Naive thymus-derived CD4-positive, alpha-beta T cell (primary cell): ENCODE measurements at regions not wholly inside any gene's neighbourhood (a gene's known extent, or its start where the extent isn't known, plus 50 kb on each side); places are given as distances from the start of the nearest gene placed in this dataset.

Source experiments
- ATAC-seq: fragments of 150-1000 bp; cut with Tn5 transposase; 2 replicates; pipeline ENCODE4 v1.10.0; 2021; ENCODE audit warnings: mild to moderate bottlenecking, moderate library complexity
- CTCF ChIA-PET: fragments of 350-600 bp; sonication (Branson Sonifier 250); formaldehyde crosslinking; loops from one replicate; lab custom pipeline; 2021; ENCODE audit warnings: antibody characterized with exemption; lab: Charles Lee
- POLR2A ChIA-PET: fragments of 350-600 bp; sonication (Branson Sonifier 250); formaldehyde crosslinking; loops from one replicate; lab custom pipeline; 2021; ENCODE audit warnings: antibody characterized with exemption, inconsistent platforms; lab: Charles Lee
- DNase-seq, 9 donors: peaks; one replicate each; pipeline versions ENCODE4 v3.0.0 to v3.0.0-alpha.2; 2020 to 2022; ENCODE audit warnings: mixed read lengths in 1 of 9
- H3K27ac ChIP-seq: one replicate; pipeline ENCODE4 v1.7.0; 2013; ENCODE audit warnings: mild to moderate bottlenecking, low read depth, low read length, moderate library complexity
- H3K27me3 ChIP-seq, 2 donors: one replicate each; pipeline ENCODE4 v1.7.0; 2013; ENCODE audit warnings: low read length in 2 of 2, mild to moderate bottlenecking in 2 of 2, moderate library complexity in 2 of 2; ENCODE audit not compliant: control insufficient read depth in 2 of 2, insufficient read depth in 2 of 2
- H3K36me3 ChIP-seq, 3 experiments: 1 replicate in 2 of 3; 2 replicates in 1 of 3; pipeline ENCODE4 v1.7.0; 2013; ENCODE audit warnings: low read length in 3 of 3, mild to moderate bottlenecking in 3 of 3, moderate library complexity in 1 of 3; ENCODE audit not compliant: insufficient read depth in 3 of 3, control insufficient read depth in 2 of 3
- H3K4me1 ChIP-seq, 2 donors: one replicate each; pipeline ENCODE4 v1.7.0; 2013; ENCODE audit warnings: low read length in 2 of 2, mild to moderate bottlenecking in 2 of 2, moderate library complexity in 1 of 2; ENCODE audit not compliant: control insufficient read depth in 2 of 2, insufficient read depth in 2 of 2
- H3K4me3 ChIP-seq: 2 replicates; pipeline ENCODE4 v1.7.0; 2013; ENCODE audit warnings: mild to moderate bottlenecking, low read length
- H3K9me3 ChIP-seq, 3 experiments: 1 replicate in 2 of 3; 2 replicates in 1 of 3; pipeline ENCODE4 v1.7.0; 2013; ENCODE audit warnings: low read length in 3 of 3; ENCODE audit not compliant: control insufficient read depth in 2 of 3
- H3K27ac Mint-ChIP-seq, 9 donors: one replicate each; pipeline ENCODE4 v1.8.0; 2020 to 2022; ENCODE audit warnings: mixed read lengths in 9 of 9, mild to moderate bottlenecking in 8 of 9, moderate library complexity in 5 of 9, inconsistent platforms in 2 of 9
- H3K27me3 Mint-ChIP-seq, 5 donors: one replicate each; pipeline ENCODE4 v1.8.0; 2021 to 2022; ENCODE audit warnings: mixed read lengths in 5 of 5, mild to moderate bottlenecking in 1 of 5
- H3K36me3 Mint-ChIP-seq, 5 donors: one replicate each; pipeline ENCODE4 v1.8.0; 2020 to 2022; ENCODE audit warnings: mixed read lengths in 5 of 5, mild to moderate bottlenecking in 3 of 5, inconsistent platforms in 1 of 5
- H3K4me1 Mint-ChIP-seq, 7 donors: one replicate each; pipeline ENCODE4 v1.8.0; 2020 to 2022; ENCODE audit warnings: mixed read lengths in 7 of 7, mild to moderate bottlenecking in 3 of 7, inconsistent platforms in 1 of 7
- H3K4me3 Mint-ChIP-seq, 10 donors: one replicate each; pipeline ENCODE4 v1.8.0; 2020 to 2022; ENCODE audit warnings: mild to moderate bottlenecking in 10 of 10, mixed read lengths in 10 of 10, moderate library complexity in 6 of 10, inconsistent platforms in 2 of 10
- H3K9me3 Mint-ChIP-seq, 11 donors: one replicate each; pipeline ENCODE4 v1.8.0; 2020 to 2022; ENCODE audit warnings: mixed read lengths in 11 of 11, mild to moderate bottlenecking in 4 of 11, inconsistent platforms in 1 of 11, moderate library complexity in 1 of 11
- intact Hi-C, 2 donors: fragments of 100-400 bp; cut with micrococcal nuclease; formaldehyde crosslinking; loops; one replicate each; pipeline ENCODE4 v1.15.1; 2023

DNA sequence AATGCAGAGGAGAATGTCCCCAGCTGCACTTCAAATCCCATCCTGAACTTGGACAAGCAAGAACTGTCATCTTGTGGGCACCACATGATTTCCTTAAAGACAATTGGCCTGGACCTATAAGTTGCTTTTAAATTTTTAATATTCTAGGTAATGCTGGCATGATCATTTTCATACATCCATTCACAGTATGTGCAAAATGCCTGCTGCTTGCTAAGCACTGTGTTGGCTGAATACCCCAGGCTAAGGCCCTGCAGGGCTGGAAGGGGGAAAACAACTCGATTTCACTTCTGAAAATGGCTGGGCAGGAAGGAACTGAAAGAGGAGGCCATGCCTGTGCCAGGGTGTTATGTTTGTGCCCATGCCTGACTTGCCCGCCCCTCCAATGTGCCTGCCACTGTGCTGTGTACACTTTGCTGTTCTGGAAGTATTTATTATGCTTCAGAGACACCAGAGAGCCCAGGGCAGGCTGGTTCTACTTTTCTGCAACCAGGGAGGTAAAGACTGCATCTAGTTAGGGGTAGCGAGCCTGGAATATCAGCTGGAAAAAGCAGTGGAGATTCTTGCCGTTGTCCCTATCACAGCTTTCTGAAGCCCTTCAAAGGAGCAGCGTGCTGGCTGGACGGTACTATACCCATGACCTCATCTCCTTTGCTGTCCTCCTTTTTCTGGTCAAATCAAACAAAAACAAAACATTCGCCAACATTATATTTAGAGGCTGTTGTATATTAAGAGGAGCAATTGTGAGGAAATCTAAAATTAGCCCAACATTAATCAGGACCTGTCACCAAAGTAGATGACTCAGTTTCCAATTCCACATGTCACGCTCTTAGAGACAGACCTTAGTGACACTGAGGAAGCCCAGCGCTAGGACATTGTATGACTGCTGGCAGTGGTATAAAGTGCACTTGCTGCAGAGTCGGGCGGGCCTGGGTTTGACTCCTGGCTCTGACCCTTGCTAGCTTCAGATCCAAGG lies 158.1 kb downstream of the DDX1 start:
- Histone ChIP-seq H3K27ac (no peak overlapping the region), H3K9me3 (no peaks in the 10 kb centered on the region), H3K27me3 (no peaks in the 10 kb centered on the region), H3K36me3 (no peaks in the 10 kb centered on the region), H3K4me1 (no peaks in the 10 kb centered on the region), H3K4me3 (no peak overlapping the region)
- Mint-ChIP-seq H3K27me3 (peaks cover 0 to 18% (median 10%) of the 10 kb centered on the region in 5 donors), H3K9me3 (no peaks in the 10 kb centered on the region), H3K4me1 (no peaks in the 10 kb centered on the region), H3K4me3 (no peak overlapping the region), H3K36me3 (no peaks in the 10 kb centered on the region), H3K27ac (no peak overlapping the region)
- POLR2A ChIA-PET: no interaction called here
- DNase-seq (no peak), ATAC-seq (no peak)
- CTCF ChIA-PET: no interaction called here
- intact Hi-C loops: no loop called here

- Histone ChIP-seq H3K4me3 (no peak overlapping the region), H3K27me3 (no peaks in the 10 kb centered on the region), H3K4me1 (no peaks in the 10 kb centered on the region), H3K27ac (no peak overlapping the region), H3K9me3 (no peaks in the 10 kb centered on the region), H3K36me3 (no peaks in the 10 kb centered on the region)
- Mint-ChIP-seq H3K9me3 (peaks cover 0 to 3% (median 0%) of the 10 kb centered on the region in 11 donors), H3K27me3 (peaks cover 0 to 18% (median 10%) of the 10 kb centered on the region in 5 donors), H3K4me1 (no peaks in the 10 kb centered on the region), H3K27ac (no peak overlapping the region), H3K4me3 (no peak overlapping the region), H3K36me3 (no peaks in the 10 kb centered on the region)
- ChIA-PET CTCF (no interaction called here), POLR2A (no interaction called here)
- DNase-seq: no peak
- intact Hi-C loops: no loop called here
- no peak for ATAC-seq
Observed at GRCh38 chr2:15750433-15750814, 158.8 kb downstream of the DDX1 start.

GRCh38 chr2:15750822-15751329 lies 159.2 kb downstream of the DDX1 start:
- Histone ChIP-seq H3K36me3 (no peaks in the 10 kb centered on the region), H3K27me3 (no peaks in the 10 kb centered on the region), H3K9me3 (no peaks in the 10 kb centered on the region), H3K4me3 (no peak overlapping the region), H3K27ac (no peak overlapping the region), H3K4me1 (no peaks in the 10 kb centered on the region)
- Mint-ChIP-seq H3K36me3 (no peaks in the 10 kb centered on the region), H3K27ac (no peak overlapping the region), H3K4me3 (no peak overlapping the region), H3K9me3 (peaks cover 0 to 3% (median 0%) of the 10 kb centered on the region in 11 donors), H3K27me3 (peaks cover 0 to 13% (median 10%) of the 10 kb centered on the region in 5 donors), H3K4me1 (no peaks in the 10 kb centered on the region)
- POLR2A ChIA-PET: no interaction called here
- CTCF ChIA-PET: no interaction called here
- no peak for DNase-seq
- ATAC-seq: no peak
- intact Hi-C loops: no loop called here

DNA sequence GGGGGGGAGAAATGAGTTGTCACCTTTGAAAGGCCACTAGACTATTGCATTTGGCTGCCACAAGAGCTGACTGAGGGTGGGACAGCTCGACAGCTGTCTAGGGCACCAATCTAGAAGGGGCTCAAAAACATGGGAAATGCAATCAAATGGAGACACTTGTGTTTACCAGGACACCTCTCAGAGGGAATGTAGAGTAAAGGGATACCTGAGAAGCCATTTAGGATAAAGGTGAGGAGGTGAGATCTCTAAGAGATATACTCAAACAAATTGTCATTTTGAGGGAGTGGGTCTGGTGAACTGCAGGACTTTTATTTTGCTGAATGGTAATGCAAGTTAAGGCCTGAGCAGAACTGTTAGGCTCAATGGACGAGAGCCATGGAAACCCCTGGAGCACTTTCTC lies 159.8 kb downstream of the DDX1 start:
- DNase-seq: no peak
- Histone ChIP-seq H3K27ac (no peak overlapping the region), H3K9me3 (no peaks in the 10 kb centered on the region), H3K4me1 (no peaks in the 10 kb centered on the region), H3K27me3 (no peaks in the 10 kb centered on the region), H3K4me3 (no peak overlapping the region), H3K36me3 (no peaks in the 10 kb centered on the region)
- Mint-ChIP-seq H3K27ac (no peak overlapping the region), H3K9me3 (peaks cover 0 to 3% (median 0%) of the 10 kb centered on the region in 11 donors), H3K36me3 (no peaks in the 10 kb centered on the region), H3K27me3 (peaks cover 0 to 11% (median 10%) of the 10 kb centered on the region in 5 donors), H3K4me1 (no peaks in the 10 kb centered on the region), H3K4me3 (no peak overlapping the region)
- POLR2A ChIA-PET: no interaction called here
- CTCF ChIA-PET: no interaction called here
- no peak for ATAC-seq
- intact Hi-C loops: no loop called here

GRCh38 chr2:15752552-15753232 lies 161.0 kb downstream of the DDX1 start:
- Histone ChIP-seq H3K9me3 (no peaks in the 10 kb centered on the region), H3K4me1 (no peaks in the 10 kb centered on the region), H3K27me3 (no peaks in the 10 kb centered on the region), H3K27ac (no peak overlapping the region), H3K36me3 (no peaks in the 10 kb centered on the region), H3K4me3 (no peak overlapping the region)
- ChIA-PET CTCF (no interaction called here), POLR2A (no interaction called here)
- H3K9me3 Mint-ChIP-seq: peaks cover 0 to 5% (median 0%) of the 10 kb centered on the region in 11 donors
- peaks cover 0 to 12% (median 3%) of the 10 kb centered on the region in 5 donors for H3K27me3 Mint-ChIP-seq
- DNase-seq: no peak
- no peak overlapping the region for H3K27ac Mint-ChIP-seq
- H3K4me3 Mint-ChIP-seq: no peak overlapping the region
- no peak for ATAC-seq
- H3K4me1 Mint-ChIP-seq: no peaks in the 10 kb centered on the region
- H3K36me3 Mint-ChIP-seq: no peaks in the 10 kb centered on the region
- intact Hi-C loops: no loop called here

DNA sequence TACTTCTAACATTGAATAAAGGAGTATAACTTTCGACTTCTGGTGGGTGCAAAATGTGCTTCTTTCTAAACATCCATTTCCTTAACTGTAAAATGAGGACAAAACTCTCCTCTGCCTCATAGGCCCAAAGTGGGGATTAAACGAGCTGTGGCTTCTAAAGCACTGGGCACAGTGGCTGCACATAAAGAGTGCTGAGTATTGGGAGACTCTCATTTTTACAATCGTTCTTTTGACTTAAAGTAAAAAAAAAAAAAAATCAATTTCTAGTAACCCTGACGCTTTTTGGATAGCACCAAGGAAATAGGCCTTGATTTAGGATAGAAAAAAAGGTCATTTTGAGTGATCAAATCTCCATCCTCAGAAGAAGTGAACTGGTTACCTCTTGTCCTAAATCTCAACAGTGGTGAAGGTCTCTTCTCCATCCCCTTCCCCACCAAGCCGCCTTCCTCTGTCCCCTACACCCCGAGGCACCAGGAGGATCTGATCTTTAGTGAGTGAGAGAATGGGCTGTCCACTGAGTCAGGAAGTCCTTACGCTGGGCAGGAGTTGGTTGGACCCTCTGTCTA lies 161.6 kb downstream of the DDX1 start:
- Mint-ChIP-seq H3K27me3 (peaks cover 0 to 19% (median 3%) of the 10 kb centered on the region in 5 donors), H3K9me3 (peaks cover 0 to 11% (median 0%) of the 10 kb centered on the region in 11 donors), H3K36me3 (no peaks in the 10 kb centered on the region), H3K4me1 (no peaks in the 10 kb centered on the region), H3K4me3 (no peak overlapping the region), H3K27ac (no peak overlapping the region)
- ChIA-PET CTCF (no interaction called here), POLR2A (no interaction called here)
- Histone ChIP-seq H3K4me1 (no peaks in the 10 kb centered on the region), H3K4me3 (no peak overlapping the region), H3K9me3 (no peaks in the 10 kb centered on the region), H3K27ac (no peak overlapping the region), H3K27me3 (no peaks in the 10 kb centered on the region), H3K36me3 (no peaks in the 10 kb centered on the region)
- ATAC-seq: no peak
- DNase-seq: no peak
- intact Hi-C loops: no loop called here
